NCI-H2196 (cell line): ENCODE measurements at regions not wholly inside any gene's neighbourhood (a gene's known extent, or its start where the extent isn't known, plus 50 kb on each side); places are given as distances from the start of the nearest gene placed in this dataset.
"Not testable (repeated sequence)": the region's sequence is repeated elsewhere in the genome, so short reads cannot be mapped to it uniquely, and the experiment has no call there.

Source experiments
- DNase-seq: peaks from one replicate; lab custom pipeline; 2025; ENCODE audit not compliant: unreplicated experiment; lab: John Stamatoyannopoulos, UW

- no peak for DNase-seq
Measured at GRCh38 chr4:144366425-144366824, 225.9 kb upstream of the GYPA start.

GRCh38 chr4:144371485-144371884 is 231.0 kb upstream of the GYPA start:
- DNase-seq = no peak

GRCh38 chr4:144374065-144374464 is 233.5 kb upstream of the GYPA start:
- no peak for DNase-seq

GRCh38 chr4:144376866-144377265 is 236.3 kb upstream of the GYPA start:
- no peak for DNase-seq

- no peak for DNase-seq
Measured at GRCh38 chr4:144384408-144384807, 243.9 kb upstream of the GYPA start.

- DNase-seq = no peak
Measured at GRCh38 chr4:144399927-144400326, 246.0 kb upstream of the HHIP start.

GRCh38 chr4:144402176-144402575 is 243.8 kb upstream of the HHIP start:
- DNase-seq = no peak

- no peak for DNase-seq
Measured at GRCh38 chr4:144402999-144403398, 243.0 kb upstream of the HHIP start.

- no peak for DNase-seq
Measured at GRCh38 chr4:144403893-144404292, 242.1 kb upstream of the HHIP start.

GRCh38 chr4:144409525-144409924 is 236.4 kb upstream of the HHIP start:
- DNase-seq = no peak

- no peak for DNase-seq
Measured at GRCh38 chr4:144410230-144410783, 235.6 kb upstream of the HHIP start.

- no peak for DNase-seq
Measured at GRCh38 chr4:144411119-144411518, 234.8 kb upstream of the HHIP start.

GRCh38 chr4:144411700-144412099 is 234.3 kb upstream of the HHIP start:
- DNase-seq = no peak

- no peak for DNase-seq
Measured at GRCh38 chr4:144421056-144421455, 224.9 kb upstream of the HHIP start.

- DNase-seq = no peak
Measured at GRCh38 chr4:144421839-144422565, 224.0 kb upstream of the HHIP start.

GRCh38 chr4:144423930-144424329 is 222.0 kb upstream of the HHIP start:
- DNase-seq = no peak

GRCh38 chr4:144426023-144426422 is 219.9 kb upstream of the HHIP start:
- not testable (repeated sequence) for DNase-seq

- DNase-seq = no peak
Measured at GRCh38 chr4:144442713-144443112, 203.2 kb upstream of the HHIP start.

- DNase-seq = no peak
Measured at GRCh38 chr4:144449611-144450010, 196.3 kb upstream of the HHIP start.

- no peak for DNase-seq
Measured at GRCh38 chr4:144450526-144450925, 195.4 kb upstream of the HHIP start.

GRCh38 chr4:144451766-144452450 is 194.0 kb upstream of the HHIP start:
- DNase-seq = no peak

- no peak for DNase-seq
Measured at GRCh38 chr4:144456196-144456595, 189.8 kb upstream of the HHIP start.
